RWPE2 (cell line): ENCODE measurements at regions not wholly inside any gene's neighbourhood (a gene's known extent, or its start where the extent isn't known, plus 50 kb on each side); places are given as distances from the start of the nearest gene placed in this dataset.

Experiments
- ATAC-seq: fragments of 200-7000 bp; cut with Tn5 transposase; 3 replicates; pipeline ENCODE4 v1.9.1; 2021; ENCODE audit warnings: low read depth
- DNase-seq: peaks from one replicate; pipeline ENCODE4 v3.0.0-alpha.2; 2020; ENCODE audit warnings: low spot score
- H3K27ac ChIP-seq: fragments of 450-650 bp; 2 replicates; pipeline ENCODE4 v1.5.1; 2017; ENCODE audit warnings: mild to moderate bottlenecking; ENCODE audit not compliant: poor library complexity, severe bottlenecking
- H3K27me3 ChIP-seq: fragments of 250-450 bp; sonication (Bioruptor Pico); 2 replicates; pipeline ENCODE4 v1.5.1; 2021; ENCODE audit warnings: mild to moderate bottlenecking, moderate library complexity; ENCODE audit not compliant: insufficient read depth, poor library complexity, severe bottlenecking
- H3K36me3 ChIP-seq: fragments of 250-450 bp; sonication (Bioruptor Pico); 2 replicates; pipeline ENCODE4 v1.5.1; 2020; ENCODE audit warnings: low read depth, mild to moderate bottlenecking, moderate library complexity
- H3K4me1 ChIP-seq: fragments of 250-450 bp; sonication (Bioruptor Pico); 2 replicates; pipeline ENCODE4 v1.5.1; 2021; ENCODE audit warnings: mild to moderate bottlenecking, moderate library complexity; ENCODE audit not compliant: insufficient read depth, poor library complexity, severe bottlenecking
- H3K4me3 ChIP-seq: fragments of 250-450 bp; sonication (Bioruptor Pico); 2 replicates; pipeline ENCODE4 v1.5.1; 2021; ENCODE audit warnings: mild to moderate bottlenecking, moderate library complexity; ENCODE audit not compliant: severe bottlenecking
- H3K9me3 ChIP-seq: fragments of 250-450 bp; sonication (Bioruptor Pico); 2 replicates; pipeline ENCODE4 v1.5.1; 2021; ENCODE audit warnings: mild to moderate bottlenecking, moderate library complexity; ENCODE audit not compliant: severe bottlenecking
- CTCF ChIP-seq: fragments of 450-650 bp; IDR thresholded peaks from one replicate; pipeline ENCODE4 v1.5.1; 2017; ENCODE audit warnings: mild to moderate bottlenecking, moderate library complexity; ENCODE audit not compliant: poor library complexity, severe bottlenecking

GRCh38 chr10:133006806-133007205 is 64.4 kb upstream of the CFAP46 start:
- DNase-seq: no peak
- Histone ChIP-seq H3K4me3 (no peak overlapping the region), H3K9me3 (no peaks in the 10 kb centered on the region), H3K27me3 (no peaks in the 10 kb centered on the region), H3K36me3 (no peaks in the 10 kb centered on the region), H3K4me1 (no peaks in the 10 kb centered on the region), H3K27ac (no peak overlapping the region)
- TF ChIP-seq CTCF: no peak
- ATAC-seq: no peak

DNA sequence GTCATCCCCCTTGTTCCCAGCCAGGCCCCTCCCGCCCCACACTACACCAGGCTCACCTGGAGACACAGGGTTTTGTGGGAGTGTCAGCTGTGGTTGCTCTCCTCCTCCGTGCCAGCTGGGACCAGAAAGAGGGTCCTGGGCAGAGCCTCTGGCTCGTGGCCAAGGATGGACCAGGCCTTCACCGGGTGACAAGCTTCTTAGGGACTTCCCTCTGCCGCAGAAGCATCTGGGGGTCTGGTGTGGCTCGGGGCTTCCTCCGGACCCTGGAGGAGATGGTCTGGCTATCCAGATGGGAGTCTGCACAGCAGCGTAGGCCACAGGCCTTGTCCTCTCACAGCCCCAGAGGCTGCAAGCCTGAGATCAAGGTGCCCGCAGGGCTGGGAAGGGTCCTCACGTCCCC is 63.8 kb upstream of the CFAP46 start:
- Histone ChIP-seq H3K9me3 (no peaks in the 10 kb centered on the region), H3K27me3 (no peaks in the 10 kb centered on the region), H3K36me3 (no peaks in the 10 kb centered on the region), H3K27ac (no peak overlapping the region), H3K4me1 (no peaks in the 10 kb centered on the region), H3K4me3 (no peak overlapping the region)
- DNase-seq (no peak), ATAC-seq (no peak)
- no peak for TF ChIP-seq CTCF

- DNase-seq (no peak), ATAC-seq (no peak)
- no peaks in the 10 kb centered on the region for H3K9me3 ChIP-seq
- no peaks in the 10 kb centered on the region for H3K27me3 ChIP-seq
- no peaks in the 10 kb centered on the region for H3K36me3 ChIP-seq
- no peak overlapping the region for H3K4me3 ChIP-seq
- no peak for TF ChIP-seq CTCF
- no peaks in the 10 kb centered on the region for H3K4me1 ChIP-seq
- H3K27ac ChIP-seq: no peak overlapping the region
These were observed 62.1 kb upstream of the CFAP46 start for GRCh38 chr10:133004478-133004877.

- H3K27me3 ChIP-seq: no peaks in the 10 kb centered on the region
- no peak for TF ChIP-seq CTCF
- no peaks in the 10 kb centered on the region for H3K4me1 ChIP-seq
- no peak for ATAC-seq
- no peak overlapping the region for H3K27ac ChIP-seq
- no peaks in the 10 kb centered on the region for H3K9me3 ChIP-seq
- H3K36me3 ChIP-seq: no peaks in the 10 kb centered on the region
- H3K4me3 ChIP-seq: no peak overlapping the region
- no peak for DNase-seq
These were observed 60.8 kb upstream of the CFAP46 start for GRCh38 chr10:133003188-133003587.

DNA sequence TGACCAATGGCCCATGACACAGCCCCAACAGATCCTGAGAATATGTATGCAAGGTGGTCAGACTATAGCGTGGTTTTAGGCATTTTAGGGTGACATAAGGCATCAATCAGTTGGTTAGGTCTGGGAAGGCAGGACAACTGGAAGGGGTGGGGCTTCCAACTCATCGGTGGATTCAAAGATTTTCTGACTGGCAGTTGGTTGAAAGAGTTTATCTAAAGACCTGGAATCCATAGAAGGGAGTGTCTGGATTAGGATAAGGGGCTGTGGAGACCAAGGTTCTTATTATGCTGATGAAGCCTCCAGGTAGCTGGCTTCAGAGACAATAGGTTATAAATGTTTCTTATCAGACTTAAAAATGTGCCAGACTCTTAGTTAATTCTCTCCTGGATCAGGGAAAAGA is 60.3 kb upstream of the CFAP46 start:
- H3K4me1 ChIP-seq: no peaks in the 10 kb centered on the region
- H3K9me3 ChIP-seq: no peaks in the 10 kb centered on the region
- H3K27me3 ChIP-seq: peaks cover 2% of the 10 kb centered on the region
- no peak for TF ChIP-seq CTCF
- no peak overlapping the region for H3K4me3 ChIP-seq
- H3K36me3 ChIP-seq: no peaks in the 10 kb centered on the region
- no peak for DNase-seq
- no peak overlapping the region for H3K27ac ChIP-seq
- ATAC-seq: no peak
